ENCODE measurements at regions not wholly inside any gene's neighbourhood (a gene's known extent, or its start where the extent isn't known, plus 50 kb on each side); places are given as distances from the start of the nearest gene placed in this dataset.

DNA sequence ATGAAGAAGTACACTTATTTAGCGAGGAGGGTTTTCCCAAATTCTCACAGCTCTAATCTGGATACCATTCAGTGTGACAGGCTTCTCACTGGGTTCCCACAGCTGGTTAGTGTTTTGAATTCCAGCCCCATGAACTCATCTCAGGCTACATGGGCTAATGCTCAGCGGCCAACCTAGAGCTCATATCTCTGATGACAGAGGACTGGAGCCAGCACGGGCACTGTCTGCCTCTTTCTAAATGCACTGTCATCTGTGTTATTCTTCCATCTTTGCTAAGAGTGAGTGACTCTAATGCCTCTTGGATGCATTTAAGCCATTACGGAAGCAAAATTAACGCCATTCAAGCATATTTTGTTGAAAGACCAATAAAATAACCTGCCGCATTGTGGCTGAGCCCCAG is 308.9 kb upstream of the JAG1 start:
- TF ChIP-seq SIN3A (IDR thresholded peaks at IDR 0.05; ENCODE audit: borderline replicate concordance, insufficient read depth, low read length): no peak
- TF ChIP-seq POLR2AphosphoS5 (IDR thresholded peaks at IDR 0.05; ENCODE audit: low read depth, low read length): no peak
- TF ChIP-seq, protein P1, sequence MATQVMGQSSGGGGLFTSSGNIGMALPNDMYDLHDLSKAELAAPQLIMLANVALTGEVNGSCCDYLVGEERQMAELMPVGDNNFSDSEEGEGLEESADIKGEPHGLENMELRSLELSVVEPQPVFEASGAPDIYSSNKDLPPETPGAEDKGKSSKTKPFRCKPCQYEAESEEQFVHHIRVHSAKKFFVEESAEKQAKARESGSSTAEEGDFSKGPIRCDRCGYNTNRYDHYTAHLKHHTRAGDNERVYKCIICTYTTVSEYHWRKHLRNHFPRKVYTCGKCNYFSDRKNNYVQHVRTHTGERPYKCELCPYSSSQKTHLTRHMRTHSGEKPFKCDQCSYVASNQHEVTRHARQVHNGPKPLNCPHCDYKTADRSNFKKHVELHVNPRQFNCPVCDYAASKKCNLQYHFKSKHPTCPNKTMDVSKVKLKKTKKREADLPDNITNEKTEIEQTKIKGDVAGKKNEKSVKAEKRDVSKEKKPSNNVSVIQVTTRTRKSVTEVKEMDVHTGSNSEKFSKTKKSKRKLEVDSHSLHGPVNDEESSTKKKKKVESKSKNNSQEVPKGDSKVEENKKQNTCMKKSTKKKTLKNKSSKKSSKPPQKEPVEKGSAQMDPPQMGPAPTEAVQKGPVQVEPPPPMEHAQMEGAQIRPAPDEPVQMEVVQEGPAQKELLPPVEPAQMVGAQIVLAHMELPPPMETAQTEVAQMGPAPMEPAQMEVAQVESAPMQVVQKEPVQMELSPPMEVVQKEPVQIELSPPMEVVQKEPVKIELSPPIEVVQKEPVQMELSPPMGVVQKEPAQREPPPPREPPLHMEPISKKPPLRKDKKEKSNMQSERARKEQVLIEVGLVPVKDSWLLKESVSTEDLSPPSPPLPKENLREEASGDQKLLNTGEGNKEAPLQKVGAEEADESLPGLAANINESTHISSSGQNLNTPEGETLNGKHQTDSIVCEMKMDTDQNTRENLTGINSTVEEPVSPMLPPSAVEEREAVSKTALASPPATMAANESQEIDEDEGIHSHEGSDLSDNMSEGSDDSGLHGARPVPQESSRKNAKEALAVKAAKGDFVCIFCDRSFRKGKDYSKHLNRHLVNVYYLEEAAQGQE (IDR thresholded peaks at IDR 0.05; ENCODE audit: insufficient read depth in 1 of 2, low read depth in 2 of 2, low read length in 2 of 2): no peak
- no peak for TF ChIP-seq TAF1 (IDR thresholded peaks at IDR 0.05; ENCODE audit: borderline replicate concordance, insufficient read depth, low read length)
- TF ChIP-seq FOXP2 (optimal IDR thresholded peaks at IDR 0.05; ENCODE audit: borderline replicate concordance, extremely low read depth, extremely low read length, insufficient read depth): no peak

GRCh38 chr20:10984294-10984693 is 310.5 kb upstream of the JAG1 start:
- TF ChIP-seq FOXP2 (optimal IDR thresholded peaks at IDR 0.05; ENCODE audit: borderline replicate concordance, extremely low read depth, extremely low read length, insufficient read depth) (no peak), SIN3A (IDR thresholded peaks at IDR 0.05; ENCODE audit: borderline replicate concordance, insufficient read depth, low read length) (no peak), TAF1 (IDR thresholded peaks at IDR 0.05; ENCODE audit: borderline replicate concordance, insufficient read depth, low read length) (no peak), POLR2AphosphoS5 (IDR thresholded peaks at IDR 0.05; ENCODE audit: low read depth, low read length) (no peak)
- TF ChIP-seq, protein P1 (IDR thresholded peaks at IDR 0.05; ENCODE audit: insufficient read depth in 1 of 2, low read depth in 2 of 2, low read length in 2 of 2): no peak

GRCh38 chr20:10984913-10985312 is 311.1 kb upstream of the JAG1 start:
- TF ChIP-seq POLR2AphosphoS5 (IDR thresholded peaks at IDR 0.05; ENCODE audit: low read depth, low read length) (no peak), TAF1 (IDR thresholded peaks at IDR 0.05; ENCODE audit: borderline replicate concordance, insufficient read depth, low read length) (no peak), FOXP2 (optimal IDR thresholded peaks at IDR 0.05; ENCODE audit: borderline replicate concordance, extremely low read depth, extremely low read length, insufficient read depth) (no peak), SIN3A (IDR thresholded peaks at IDR 0.05; ENCODE audit: borderline replicate concordance, insufficient read depth, low read length) (no peak)
- TF ChIP-seq, protein P1 (IDR thresholded peaks at IDR 0.05; ENCODE audit: insufficient read depth in 1 of 2, low read depth in 2 of 2, low read length in 2 of 2): no peak

DNA sequence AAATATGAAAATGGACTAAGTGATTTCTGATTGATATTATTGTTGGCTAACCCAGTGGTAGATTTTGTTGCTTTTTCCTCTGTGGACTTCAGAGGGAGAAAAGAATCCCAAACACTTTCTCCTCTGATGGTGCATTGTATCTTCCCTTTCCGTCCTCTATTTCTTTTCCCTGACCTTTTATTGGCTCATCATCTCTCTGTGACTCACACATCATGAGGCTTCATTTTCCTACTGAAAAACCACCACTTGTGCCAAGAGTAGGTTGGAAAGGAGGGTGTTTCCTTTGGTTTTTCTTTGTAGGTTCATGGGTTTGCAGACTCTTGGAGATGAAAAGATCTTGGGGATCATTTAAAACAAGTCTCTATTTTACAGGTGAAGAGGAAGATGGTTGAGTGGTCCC is 311.7 kb upstream of the JAG1 start:
- TF ChIP-seq TAF1 (IDR thresholded peaks at IDR 0.05; ENCODE audit: borderline replicate concordance, insufficient read depth, low read length) (no peak), POLR2AphosphoS5 (IDR thresholded peaks at IDR 0.05; ENCODE audit: low read depth, low read length) (no peak), SIN3A (IDR thresholded peaks at IDR 0.05; ENCODE audit: borderline replicate concordance, insufficient read depth, low read length) (no peak), FOXP2 (optimal IDR thresholded peaks at IDR 0.05; ENCODE audit: borderline replicate concordance, extremely low read depth, extremely low read length, insufficient read depth) (no peak)
- TF ChIP-seq, protein P1 (IDR thresholded peaks at IDR 0.05; ENCODE audit: insufficient read depth in 1 of 2, low read depth in 2 of 2, low read length in 2 of 2): no peak

DNA sequence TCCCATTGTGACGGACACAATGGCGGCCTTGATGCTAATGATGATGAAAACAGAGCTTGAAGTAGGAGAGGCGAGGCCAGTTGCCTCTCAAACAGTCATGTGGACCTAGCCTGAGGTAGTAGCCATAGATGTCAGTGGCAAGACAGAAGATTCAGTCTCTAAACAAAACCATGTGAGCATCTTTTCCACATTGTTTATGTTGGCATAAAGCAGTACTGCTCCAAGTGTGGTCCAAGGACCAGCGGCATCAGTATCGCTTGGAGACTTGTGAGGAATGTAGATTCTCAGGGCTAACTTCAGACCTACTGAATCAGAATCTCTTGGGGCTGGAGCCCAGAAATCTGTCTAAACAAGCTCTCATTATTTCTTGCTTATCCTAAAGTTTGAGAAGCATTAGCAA is 312.8 kb upstream of the JAG1 start:
- TF ChIP-seq FOXP2 (optimal IDR thresholded peaks at IDR 0.05; ENCODE audit: borderline replicate concordance, extremely low read depth, extremely low read length, insufficient read depth) (no peak), TAF1 (IDR thresholded peaks at IDR 0.05; ENCODE audit: borderline replicate concordance, insufficient read depth, low read length) (no peak), SIN3A (IDR thresholded peaks at IDR 0.05; ENCODE audit: borderline replicate concordance, insufficient read depth, low read length) (no peak), POLR2AphosphoS5 (IDR thresholded peaks at IDR 0.05; ENCODE audit: low read depth, low read length) (no peak)
- TF ChIP-seq, protein P1 (IDR thresholded peaks at IDR 0.05; ENCODE audit: insufficient read depth in 1 of 2, low read depth in 2 of 2, low read length in 2 of 2): no peak
